NT2/D1 (cell line): ENCODE measurements at regions not wholly inside any gene's neighbourhood (a gene's known extent, or its start where the extent isn't known, plus 50 kb on each side); places are given as distances from the start of the nearest gene placed in this dataset.
"Not testable (repeated sequence)": the region's sequence is repeated elsewhere in the genome, so short reads cannot be mapped to it uniquely, and the experiment has no call there.

Source experiments
- DNase-seq: peaks from one replicate; pipeline ENCODE4 v3.0.0-alpha.2; 2011; ENCODE audit warnings: low read depth, low spot score
- H3K27me3 ChIP-seq: 2 replicates; pipeline ENCODE4 v1.6.0; 2011; ENCODE audit warnings: mild to moderate bottlenecking; ENCODE audit not compliant: insufficient read length, insufficient read depth
- H3K36me3 ChIP-seq: 2 replicates; pipeline ENCODE4 v1.6.1; 2011; ENCODE audit warnings: mild to moderate bottlenecking, low read length, mixed read lengths; ENCODE audit not compliant: insufficient read depth, insufficient read length
- H3K4me1 ChIP-seq: 2 replicates; pipeline ENCODE4 v1.5.1; 2011; ENCODE audit not compliant: insufficient read depth, insufficient read length
- H3K4me3 ChIP-seq: 2 replicates; pipeline ENCODE4 v1.5.1; 2011; ENCODE audit warnings: low read depth; ENCODE audit not compliant: insufficient read length
- H3K9ac ChIP-seq: 2 replicates; pipeline ENCODE4 v1.6.0; 2011; ENCODE audit warnings: low read depth; ENCODE audit not compliant: insufficient read length
- H3K9me3 ChIP-seq: 2 replicates; pipeline ENCODE4 v1.5.1; 2011; ENCODE audit warnings: mild to moderate bottlenecking, low read length; ENCODE audit not compliant: insufficient read depth
- SUZ12 ChIP-seq: IDR thresholded peaks from 2 replicates; pipeline ENCODE4 v1.6.1; 2011; ENCODE audit not compliant: insufficient read length, insufficient read depth; ENCODE audit errors: extremely low read depth
- YY1 ChIP-seq: IDR thresholded peaks from 2 replicates; pipeline ENCODE4 v1.6.1; 2011; ENCODE audit not compliant: insufficient read length, insufficient read depth
- ZNF274 ChIP-seq: IDR thresholded peaks from 2 replicates; pipeline ENCODE4 v1.6.1; 2011; ENCODE audit warnings: mild to moderate bottlenecking, low read depth, low read length

DNA sequence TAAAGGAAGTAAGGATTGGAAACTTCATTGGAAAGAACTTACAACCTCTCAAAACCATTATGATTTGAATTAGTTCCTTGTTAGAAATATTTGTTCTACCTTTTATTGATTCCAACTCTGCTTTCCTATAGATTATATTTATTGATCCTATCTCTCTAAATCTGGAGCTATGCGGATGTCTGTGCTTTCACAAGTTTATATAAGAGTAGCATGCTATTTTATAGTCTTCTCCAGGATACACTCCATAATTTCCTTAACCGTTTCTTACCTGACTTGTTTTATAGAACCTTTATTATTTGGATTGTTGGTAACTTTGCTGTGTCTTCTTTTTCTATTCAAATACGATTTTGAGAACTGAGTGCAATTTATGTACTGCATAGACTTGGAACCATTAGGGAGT is 668.1 kb downstream of the RAPGEF2 start:
- H3K9me3 ChIP-seq = no peaks in the 10 kb centered on the region

DNA sequence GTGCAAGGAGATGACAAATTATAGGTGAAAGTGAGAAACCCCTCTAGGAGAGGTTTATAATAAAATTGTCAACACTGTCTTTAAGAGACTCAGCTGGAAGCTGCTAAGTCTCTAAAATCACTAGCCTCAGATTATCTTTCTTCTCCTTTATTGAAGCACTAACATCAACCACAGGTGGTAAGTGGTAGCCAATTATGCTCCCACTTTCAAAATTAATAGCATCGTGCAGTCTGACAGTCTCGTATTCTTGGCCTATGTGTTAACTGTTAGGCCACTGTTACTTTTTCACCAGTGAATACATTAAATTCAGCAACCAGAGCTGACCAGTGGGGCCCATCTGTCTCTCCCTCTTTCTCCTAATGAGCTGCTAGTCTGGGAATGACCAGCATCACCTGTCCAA is 674.1 kb downstream of the RAPGEF2 start:
- H3K9me3 ChIP-seq = no peaks in the 10 kb centered on the region
- H3K4me1 ChIP-seq = no peaks in the 10 kb centered on the region
- H3K36me3 ChIP-seq = no peaks in the 10 kb centered on the region
- H3K27me3 ChIP-seq = no peaks in the 10 kb centered on the region
- no peak overlapping the region for H3K4me3 ChIP-seq
- no peak for DNase-seq
- TF ChIP-seq ZNF274 = no peak
- no peak for TF ChIP-seq SUZ12
- TF ChIP-seq YY1 = no peak
- H3K9ac ChIP-seq = no peak overlapping the region

More for the DNA sequence above, 668.1 kb downstream of the RAPGEF2 start:
- DNase-seq = no peak
- H3K36me3 ChIP-seq = no peaks in the 10 kb centered on the region
- no peaks in the 10 kb centered on the region for H3K4me1 ChIP-seq
- no peak overlapping the region for H3K9ac ChIP-seq
- no peak overlapping the region for H3K4me3 ChIP-seq
- no peaks in the 10 kb centered on the region for H3K27me3 ChIP-seq
- TF ChIP-seq ZNF274 (no peak), YY1 (no peak), SUZ12 (no peak)

DNA sequence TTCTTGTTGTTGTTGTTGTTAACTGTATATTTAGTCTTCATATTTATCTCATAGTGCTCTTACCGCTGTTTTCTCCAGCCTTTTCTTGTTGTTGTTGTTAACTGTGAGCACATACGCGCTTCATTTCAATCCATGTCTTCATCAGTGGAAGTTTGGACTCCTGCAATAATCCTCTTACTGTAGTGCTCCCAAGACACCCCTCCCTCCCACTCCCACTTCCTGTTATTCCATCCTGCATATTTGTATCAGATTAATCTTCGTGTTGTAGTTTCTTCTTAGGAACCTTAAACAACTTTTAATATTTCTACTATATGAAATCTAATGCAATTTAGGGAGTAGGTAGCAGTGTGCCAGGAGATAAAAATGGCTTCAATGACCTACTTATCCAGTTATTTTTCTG is 674.8 kb downstream of the RAPGEF2 start:
- no peaks in the 10 kb centered on the region for H3K9me3 ChIP-seq
- no peaks in the 10 kb centered on the region for H3K27me3 ChIP-seq
- H3K4me3 ChIP-seq = no peak overlapping the region
- TF ChIP-seq SUZ12 (no peak), ZNF274 (no peak), YY1 (no peak)
- no peaks in the 10 kb centered on the region for H3K36me3 ChIP-seq
- no peak for DNase-seq
- no peak overlapping the region for H3K9ac ChIP-seq
- no peaks in the 10 kb centered on the region for H3K4me1 ChIP-seq

DNA sequence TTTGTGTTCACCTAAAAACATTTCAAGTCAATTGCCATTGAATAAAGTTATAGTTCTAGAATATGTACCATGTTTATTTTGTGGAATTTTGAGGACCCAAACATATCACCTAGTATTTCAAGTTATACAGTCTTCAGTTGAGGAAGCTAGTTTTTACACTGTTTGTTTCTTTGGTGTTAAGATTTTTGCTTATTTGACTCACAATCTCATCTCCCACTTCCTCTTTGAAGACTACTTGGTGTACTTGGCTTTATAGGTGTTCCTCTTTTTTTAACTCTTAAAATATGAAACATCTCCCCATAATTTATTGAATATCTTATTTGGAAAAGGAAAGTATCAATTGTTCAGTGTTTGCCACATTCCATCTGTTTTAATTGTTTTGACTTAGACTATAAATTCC is 675.4 kb downstream of the RAPGEF2 start:
- DNase-seq = no peak
- Histone ChIP-seq H3K4me1 (no peaks in the 10 kb centered on the region), H3K9me3 (no peaks in the 10 kb centered on the region), H3K4me3 (no peak overlapping the region), H3K9ac (no peak overlapping the region), H3K36me3 (no peaks in the 10 kb centered on the region), H3K27me3 (no peaks in the 10 kb centered on the region)
- TF ChIP-seq ZNF274 (no peak), YY1 (no peak), SUZ12 (no peak)

DNA sequence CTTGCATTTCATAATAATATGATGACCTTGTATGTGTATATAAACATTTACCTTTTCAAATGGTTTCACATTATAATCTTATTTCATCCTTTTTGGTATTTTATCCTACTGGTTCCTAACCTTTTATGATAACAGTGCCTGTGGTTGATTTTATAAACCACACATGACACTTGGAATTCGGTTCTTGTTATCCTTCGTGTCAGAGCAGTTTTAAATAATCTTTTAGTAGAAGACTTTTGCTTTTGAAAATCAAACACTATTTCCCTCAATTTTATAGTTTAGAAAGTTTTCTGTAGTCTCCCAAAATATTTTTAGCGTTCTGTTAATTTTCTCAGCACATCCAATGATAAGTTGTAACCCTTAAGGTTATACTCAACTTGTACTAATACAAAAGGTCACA is 676.8 kb downstream of the RAPGEF2 start:
- no peaks in the 10 kb centered on the region for H3K9me3 ChIP-seq
- no peaks in the 10 kb centered on the region for H3K27me3 ChIP-seq
- H3K4me3 ChIP-seq = no peak overlapping the region
- no peaks in the 10 kb centered on the region for H3K4me1 ChIP-seq
- no peak for DNase-seq
- TF ChIP-seq YY1 (no peak), ZNF274 (no peak), SUZ12 (no peak)
- H3K36me3 ChIP-seq = no peaks in the 10 kb centered on the region
- no peak overlapping the region for H3K9ac ChIP-seq

DNA sequence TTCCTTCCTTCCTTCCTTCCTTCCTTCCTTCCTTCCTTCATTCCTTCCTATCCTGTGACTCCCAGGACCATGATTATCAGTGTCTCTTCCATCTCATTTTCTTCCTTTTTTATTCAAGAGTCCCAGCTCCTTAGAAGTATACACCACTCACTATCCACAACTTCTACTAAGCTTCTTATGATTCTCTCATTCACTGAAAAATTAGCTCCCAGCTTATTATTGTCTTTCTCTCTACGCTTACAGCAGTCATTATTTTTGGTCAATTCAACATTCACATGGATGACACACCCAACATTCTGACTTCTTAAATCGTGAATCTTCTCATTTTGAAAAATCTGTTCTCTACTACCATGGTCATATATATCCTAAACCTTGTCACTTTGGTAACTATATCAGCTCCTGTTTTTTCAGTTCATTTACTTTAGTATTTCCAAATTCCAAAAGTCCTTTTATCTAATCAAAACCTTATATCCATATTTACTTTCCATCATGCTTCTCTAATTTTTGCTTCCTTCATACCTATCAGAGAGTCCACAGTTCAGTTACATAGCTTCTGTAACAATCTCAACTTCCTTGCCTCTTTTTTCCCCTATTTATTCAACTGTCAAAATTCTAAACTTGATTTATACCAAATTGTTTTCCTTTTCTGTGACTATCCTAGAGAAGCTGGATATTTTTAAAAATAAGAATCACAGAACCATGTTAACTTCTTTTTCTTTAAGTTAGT is 677.5 kb downstream of the RAPGEF2 start:
- DNase-seq = no peak
- TF ChIP-seq SUZ12 = no peak
- no peak for TF ChIP-seq ZNF274
- no peak for TF ChIP-seq YY1
- no peak overlapping the region for H3K4me3 ChIP-seq
- no peaks in the 10 kb centered on the region for H3K4me1 ChIP-seq
- H3K27me3 ChIP-seq = no peaks in the 10 kb centered on the region
- H3K36me3 ChIP-seq = no peaks in the 10 kb centered on the region
- no peak overlapping the region for H3K9ac ChIP-seq
- no peaks in the 10 kb centered on the region for H3K9me3 ChIP-seq

DNA sequence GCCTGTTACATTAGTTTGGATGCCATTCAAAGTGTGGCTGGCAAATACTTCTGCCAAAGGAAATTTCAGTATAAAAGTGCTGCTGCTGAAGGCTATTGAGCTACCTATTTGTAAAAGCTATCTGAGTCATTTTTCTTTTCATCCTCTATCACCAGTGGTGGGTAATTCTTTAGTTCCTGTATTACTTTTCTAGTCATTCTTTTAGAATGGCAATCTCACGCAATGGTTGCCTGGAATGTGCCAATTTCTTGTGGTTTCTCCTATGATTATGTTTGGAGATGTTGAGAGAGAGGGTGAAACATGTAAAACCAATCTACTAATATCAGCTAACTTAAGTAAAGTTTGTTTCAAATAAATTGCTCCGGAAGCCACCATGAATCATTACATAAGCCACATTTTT is 685.0 kb downstream of the RAPGEF2 start:
- no peak for TF ChIP-seq ZNF274
- TF ChIP-seq YY1 = no peak
- TF ChIP-seq SUZ12 = no peak
- Histone ChIP-seq H3K4me1 (no peaks in the 10 kb centered on the region), H3K9me3 (no peaks in the 10 kb centered on the region), H3K4me3 (no peak overlapping the region), H3K36me3 (no peaks in the 10 kb centered on the region), H3K9ac (no peak overlapping the region), H3K27me3 (no peaks in the 10 kb centered on the region)
- DNase-seq = no peak

DNA sequence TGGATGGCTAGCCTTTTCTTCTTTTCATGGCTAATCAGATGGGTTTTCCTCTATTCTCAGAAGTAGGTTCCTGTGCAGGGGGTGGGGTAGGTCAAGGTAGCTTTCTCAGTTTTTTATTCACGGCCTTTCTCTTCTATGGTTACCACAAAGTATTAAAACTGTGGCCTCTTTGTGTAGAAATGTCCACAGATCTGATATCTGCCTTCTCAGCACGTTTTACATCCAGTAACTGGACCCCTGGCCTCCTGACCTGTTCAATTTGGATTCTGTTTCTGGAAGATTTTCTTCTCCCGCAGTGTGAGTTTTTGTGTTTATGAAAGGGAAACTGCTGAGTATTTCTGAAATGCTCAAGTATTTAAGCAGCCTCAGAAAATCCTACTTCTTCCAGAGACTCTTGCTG is 688.5 kb downstream of the RAPGEF2 start:
- H3K27me3 ChIP-seq = no peaks in the 10 kb centered on the region
- no peaks in the 10 kb centered on the region for H3K9me3 ChIP-seq
- no peak overlapping the region for H3K4me3 ChIP-seq
- no peaks in the 10 kb centered on the region for H3K36me3 ChIP-seq
- DNase-seq = no peak
- no peaks in the 10 kb centered on the region for H3K4me1 ChIP-seq
- H3K9ac ChIP-seq = no peak overlapping the region
- TF ChIP-seq YY1 (no peak), SUZ12 (no peak), ZNF274 (no peak)

DNA sequence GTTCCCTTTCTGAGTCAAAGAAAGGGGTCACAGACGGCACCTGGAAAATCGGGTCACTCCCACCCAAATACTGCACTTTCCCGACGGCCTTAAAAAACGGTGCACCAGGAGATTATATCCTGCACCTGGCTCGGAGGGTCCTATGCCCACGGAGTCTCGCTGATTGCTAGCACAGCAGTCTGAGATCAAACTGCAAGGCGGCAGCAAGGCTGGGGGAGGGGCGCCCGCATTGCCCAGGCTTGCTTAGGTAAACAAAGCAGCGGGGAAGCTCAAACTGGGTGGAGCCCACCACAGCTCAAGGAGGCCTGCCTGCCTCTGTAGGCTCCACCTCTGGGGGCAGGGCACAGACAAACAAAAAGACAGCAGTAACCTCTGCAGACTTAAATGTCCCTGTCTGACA is 701.7 kb downstream of the RAPGEF2 start:
- not testable (repeated sequence) for H3K9ac ChIP-seq, DNase-seq, H3K9me3 ChIP-seq, H3K4me1 ChIP-seq, H3K36me3 ChIP-seq, H3K27me3 ChIP-seq, H3K4me3 ChIP-seq
